Loucy (cell line): ENCODE measurements at regions not wholly inside any gene's neighbourhood (a gene's known extent, or its start where the extent isn't known, plus 50 kb on each side); places are given as distances from the start of the nearest gene placed in this dataset.

Source experiments
- EZH2phosphoT487 ChIP-seq: fragments of 200-600 bp; IDR thresholded peaks from 2 replicates; pipeline ENCODE4 v1.6.1; 2018; ENCODE audit warnings: antibody characterized with exemption, mild to moderate bottlenecking, moderate library complexity, borderline replicate concordance
- TF ChIP-seq, protein P1 (sequence below): fragments of 200-600 bp; sonication (generic); conservative IDR thresholded peaks from 2 replicates; pipeline ENCODE4 v1.5.1; 2014; ENCODE audit warnings: mild to moderate bottlenecking, antibody characterized with exemption, low read length

- TF ChIP-seq, protein P1, sequence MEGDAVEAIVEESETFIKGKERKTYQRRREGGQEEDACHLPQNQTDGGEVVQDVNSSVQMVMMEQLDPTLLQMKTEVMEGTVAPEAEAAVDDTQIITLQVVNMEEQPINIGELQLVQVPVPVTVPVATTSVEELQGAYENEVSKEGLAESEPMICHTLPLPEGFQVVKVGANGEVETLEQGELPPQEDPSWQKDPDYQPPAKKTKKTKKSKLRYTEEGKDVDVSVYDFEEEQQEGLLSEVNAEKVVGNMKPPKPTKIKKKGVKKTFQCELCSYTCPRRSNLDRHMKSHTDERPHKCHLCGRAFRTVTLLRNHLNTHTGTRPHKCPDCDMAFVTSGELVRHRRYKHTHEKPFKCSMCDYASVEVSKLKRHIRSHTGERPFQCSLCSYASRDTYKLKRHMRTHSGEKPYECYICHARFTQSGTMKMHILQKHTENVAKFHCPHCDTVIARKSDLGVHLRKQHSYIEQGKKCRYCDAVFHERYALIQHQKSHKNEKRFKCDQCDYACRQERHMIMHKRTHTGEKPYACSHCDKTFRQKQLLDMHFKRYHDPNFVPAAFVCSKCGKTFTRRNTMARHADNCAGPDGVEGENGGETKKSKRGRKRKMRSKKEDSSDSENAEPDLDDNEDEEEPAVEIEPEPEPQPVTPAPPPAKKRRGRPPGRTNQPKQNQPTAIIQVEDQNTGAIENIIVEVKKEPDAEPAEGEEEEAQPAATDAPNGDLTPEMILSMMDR: no peak
- TF ChIP-seq EZH2phosphoT487: no peak
Observed at GRCh38 chr16:74190292-74190691, 106.3 kb upstream of the PSMD7 start.
